ENCODE measurements at regions not wholly inside any gene's neighbourhood (a gene's known extent, or its start where the extent isn't known, plus 50 kb on each side); places are given as distances from the start of the nearest gene placed in this dataset.
"Not testable (repeated sequence)": the region's sequence is repeated elsewhere in the genome, so short reads cannot be mapped to it uniquely, and the experiment has no call there.

GRCh38 chr2:138324068-138324771 is 177.3 kb upstream of the SPOPL start:
- DNase-seq = no peak

DNA sequence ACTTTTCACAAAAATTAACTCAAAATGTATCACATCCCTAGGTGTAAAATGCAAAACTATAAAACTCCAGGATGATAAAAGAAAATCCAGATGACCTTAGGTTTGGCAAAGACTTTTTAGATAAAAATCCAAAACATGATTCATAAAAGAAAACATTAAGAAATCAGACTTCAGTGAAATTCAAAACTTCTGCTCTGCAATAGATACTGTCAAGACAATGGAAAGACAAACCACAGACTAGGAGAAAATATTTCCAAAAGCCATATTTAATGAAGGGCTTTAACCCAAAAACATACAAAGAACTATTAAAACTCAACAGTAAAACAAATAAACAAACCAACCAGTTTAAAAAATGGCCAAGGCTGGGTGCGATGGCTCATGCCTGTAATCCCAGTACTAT is 173.6 kb upstream of the SPOPL start:
- no peak for DNase-seq

DNA sequence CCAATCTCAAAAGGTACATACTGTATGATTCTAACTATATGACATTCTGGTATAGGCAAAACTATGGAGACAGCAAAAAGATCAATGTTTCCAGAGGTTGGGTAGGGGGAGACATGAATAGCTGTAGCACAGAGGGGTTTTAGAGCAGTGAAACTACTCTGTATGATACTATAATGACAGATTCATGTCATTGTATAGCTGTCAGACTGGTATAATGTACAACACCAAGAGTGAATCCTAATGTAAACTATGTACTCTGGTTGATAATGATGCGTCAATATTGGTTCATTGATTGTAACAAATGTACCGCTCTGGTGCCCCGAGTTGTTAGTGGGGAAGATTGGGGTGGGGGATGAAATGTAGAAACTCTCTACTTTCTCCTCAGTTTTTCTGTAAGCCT is 172.4 kb upstream of the SPOPL start:
- no peak for DNase-seq

DNA sequence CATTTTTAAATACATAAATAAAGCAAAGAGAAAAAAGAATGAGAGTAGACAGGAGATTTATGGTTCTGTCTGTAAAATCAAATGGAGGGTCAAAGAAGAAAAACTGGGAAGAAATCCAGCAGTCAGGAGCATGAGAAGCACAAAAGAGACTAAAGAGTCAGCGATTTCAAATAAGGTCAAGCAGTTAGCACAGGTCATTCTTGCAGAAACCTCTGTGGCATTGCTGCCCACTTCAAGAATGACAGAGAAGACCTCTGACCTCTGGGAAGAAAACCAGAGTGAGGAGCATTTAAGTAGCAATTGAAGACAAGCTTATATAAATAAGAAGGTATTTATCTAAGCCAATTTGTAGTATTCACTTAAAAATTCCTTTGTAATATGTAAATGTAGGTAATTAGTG is 172.0 kb upstream of the SPOPL start:
- DNase-seq = no peak

DNA sequence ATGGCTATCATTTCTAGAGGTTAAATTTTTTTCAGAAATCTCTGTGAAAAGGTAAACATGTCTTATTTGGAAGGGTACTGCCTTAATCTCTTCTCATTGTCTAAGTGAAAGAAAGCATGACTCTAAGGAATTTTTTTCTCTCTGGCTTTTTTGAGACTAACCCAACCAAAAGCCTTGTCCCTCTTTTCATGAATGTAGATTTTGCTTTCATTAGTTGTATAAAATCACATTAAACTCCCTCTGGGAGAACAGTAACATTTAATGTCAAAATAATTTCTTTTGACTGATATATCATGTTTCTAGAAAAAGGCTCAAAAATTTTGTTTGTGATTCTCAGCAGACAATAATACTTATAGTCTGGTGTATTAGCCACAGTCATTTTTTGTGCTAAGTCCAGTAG is 168.4 kb upstream of the SPOPL start:
- no peak for DNase-seq

DNA sequence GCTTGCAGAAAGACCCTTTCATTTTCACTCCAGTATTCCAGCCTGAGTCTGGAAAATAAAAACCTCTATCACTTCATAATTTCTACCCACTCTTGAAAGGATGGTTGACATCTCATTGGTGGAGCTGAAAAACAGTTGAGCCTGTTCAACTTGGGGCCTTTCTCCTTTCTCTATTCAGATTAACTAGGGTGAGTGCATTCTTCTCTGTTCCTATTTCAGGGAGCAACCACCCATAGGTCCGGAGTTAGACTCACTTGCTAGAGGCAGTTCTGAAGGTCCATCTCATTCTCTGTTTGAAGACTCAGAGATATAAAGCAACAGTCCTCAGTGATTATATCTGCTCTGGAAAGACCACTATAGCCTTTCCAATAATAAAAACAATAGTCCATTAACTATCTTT is 167.9 kb upstream of the SPOPL start:
- DNase-seq = no peak

DNA sequence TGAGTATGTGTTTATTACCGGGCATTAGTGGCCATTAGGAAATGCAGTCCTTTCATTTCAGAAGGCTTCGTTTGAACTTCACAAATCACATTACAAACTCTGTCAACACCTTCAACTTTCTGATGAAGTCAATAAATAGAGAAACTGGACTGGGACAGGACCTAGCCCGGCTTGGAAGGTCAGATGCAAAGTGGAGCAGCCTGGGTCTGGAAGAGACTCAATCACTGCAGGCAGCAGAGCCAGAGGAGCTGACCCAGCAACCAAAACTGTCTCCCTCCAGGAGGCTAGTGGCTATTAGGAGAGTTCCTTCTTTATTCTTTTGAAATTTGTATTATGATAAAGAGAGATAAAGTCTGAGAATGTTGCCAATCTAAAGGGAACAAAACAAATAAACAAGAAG is 167.2 kb upstream of the SPOPL start:
- DNase-seq = no peak

GRCh38 chr2:138335036-138335435 is 166.5 kb upstream of the SPOPL start:
- no peak for DNase-seq

DNA sequence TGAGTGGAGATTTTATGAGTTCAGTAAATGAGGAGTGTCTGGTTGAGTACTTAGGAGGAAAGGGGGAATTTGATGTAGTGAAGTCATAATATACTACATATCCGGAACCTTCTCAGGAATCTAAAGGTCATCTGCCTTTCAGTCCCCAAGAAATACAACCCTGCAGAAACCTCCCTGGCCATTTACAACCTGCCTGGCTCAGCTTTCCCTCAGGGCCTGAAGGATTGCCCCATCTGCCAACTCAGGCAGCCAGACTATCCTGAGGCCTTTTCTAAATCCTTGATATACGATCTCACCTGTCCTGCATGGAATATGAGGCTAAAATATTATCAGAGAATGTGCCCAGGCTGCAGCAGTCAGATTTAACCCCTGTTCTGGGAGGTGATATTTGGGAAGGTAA is 165.4 kb upstream of the SPOPL start:
- DNase-seq = no peak

- DNase-seq = no peak
These were observed 146.3 kb upstream of the SPOPL start for GRCh38 chr2:138355244-138355643.

DNA sequence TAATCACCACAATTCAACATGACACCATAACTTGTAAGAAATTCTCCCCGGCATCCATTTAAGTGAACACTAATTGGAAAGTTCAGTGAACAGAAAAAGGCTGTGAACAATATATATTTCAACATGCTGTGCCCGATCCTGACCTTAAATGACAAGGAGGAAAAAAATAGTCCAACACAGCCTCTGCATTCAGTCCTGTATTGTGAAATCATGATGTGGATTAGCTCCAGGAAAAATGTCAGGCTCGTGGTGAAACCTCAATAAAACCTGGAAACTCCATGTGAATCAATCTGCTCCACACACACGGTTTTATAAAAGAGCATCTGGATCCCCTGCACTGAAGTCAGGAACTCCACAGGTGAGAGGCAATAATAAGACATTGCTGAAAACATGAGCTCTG is 145.4 kb upstream of the SPOPL start:
- DNase-seq = no peak

GRCh38 chr2:138359532-138359931 is 142.0 kb upstream of the SPOPL start:
- no peak for DNase-seq

DNA sequence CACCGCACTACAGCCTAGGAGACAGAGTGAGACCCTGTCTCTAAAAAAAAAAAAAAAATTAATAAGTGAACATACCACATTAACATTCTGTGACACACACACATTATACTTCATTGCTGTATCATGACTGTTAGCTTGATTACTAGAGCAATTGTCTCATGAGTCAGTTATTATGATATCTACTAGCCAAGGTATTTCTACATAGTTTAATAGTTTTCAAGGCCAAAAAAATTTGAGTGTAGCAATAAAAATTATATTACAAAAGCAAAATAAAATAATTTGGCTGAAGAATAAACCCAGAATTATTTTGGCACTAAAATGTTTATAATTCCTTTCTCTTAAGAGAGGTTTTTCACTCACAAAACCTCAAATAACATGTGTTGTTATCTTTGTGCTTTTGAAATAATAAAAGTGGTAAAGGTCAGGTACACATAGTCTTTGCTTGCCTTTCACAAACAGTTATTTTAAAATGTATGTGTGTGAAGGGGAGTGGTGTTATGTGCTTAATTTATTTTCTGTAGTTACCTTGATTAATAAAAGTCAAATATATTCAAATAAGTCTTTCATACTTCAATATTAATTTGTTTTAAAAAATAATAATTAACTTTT is 136.9 kb upstream of the SPOPL start:
- no peak for DNase-seq

GRCh38 chr2:138365581-138365980 is 136.0 kb upstream of the SPOPL start:
- no peak for DNase-seq

DNA sequence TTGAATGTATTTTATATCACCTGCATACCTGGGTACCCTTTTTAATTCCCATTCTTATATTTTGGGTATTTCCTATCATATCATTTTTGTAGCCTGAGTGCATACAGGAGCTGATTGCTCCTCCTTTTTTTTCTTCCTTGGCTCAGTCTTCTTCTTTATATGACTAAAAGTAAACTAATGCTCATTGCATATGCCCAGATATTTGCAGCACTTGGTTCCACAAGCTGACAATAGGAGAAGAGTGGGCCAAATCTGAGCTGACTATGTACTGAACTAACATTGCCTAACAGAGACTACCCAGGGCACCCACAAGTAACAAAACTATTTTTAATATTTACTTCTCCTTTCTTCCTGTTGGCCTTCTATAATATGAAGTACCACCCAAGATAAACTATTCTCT is 131.7 kb upstream of the SPOPL start:
- DNase-seq = no peak

GRCh38 chr2:138373993-138374408 is 127.6 kb upstream of the SPOPL start:
- DNase-seq = peak; percentile 3

GRCh38 chr2:138381373-138381772 is 120.2 kb upstream of the SPOPL start:
- DNase-seq = no peak

- no peak for DNase-seq
These were observed 118.9 kb upstream of the SPOPL start for GRCh38 chr2:138382672-138383071.

DNA sequence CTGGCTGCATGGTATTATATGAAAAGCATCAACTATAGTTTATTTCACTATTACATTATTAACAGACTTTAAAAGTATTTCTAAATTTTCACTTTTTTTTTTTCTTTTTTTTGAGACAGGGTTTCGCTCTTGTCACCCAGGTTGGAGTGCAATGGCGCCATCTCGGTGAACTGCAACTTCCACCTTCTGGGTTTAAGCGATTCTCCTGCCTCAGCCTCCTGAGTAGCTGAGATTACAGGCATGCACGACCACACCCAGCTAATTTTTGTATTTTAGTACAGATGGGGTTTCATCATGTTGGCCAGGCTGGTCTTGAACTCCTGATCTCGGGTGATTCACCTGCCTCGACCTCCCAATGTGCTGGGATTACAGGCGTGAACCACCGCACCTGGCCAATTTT is 115.4 kb upstream of the SPOPL start:
- DNase-seq = not testable (repeated sequence)

DNA sequence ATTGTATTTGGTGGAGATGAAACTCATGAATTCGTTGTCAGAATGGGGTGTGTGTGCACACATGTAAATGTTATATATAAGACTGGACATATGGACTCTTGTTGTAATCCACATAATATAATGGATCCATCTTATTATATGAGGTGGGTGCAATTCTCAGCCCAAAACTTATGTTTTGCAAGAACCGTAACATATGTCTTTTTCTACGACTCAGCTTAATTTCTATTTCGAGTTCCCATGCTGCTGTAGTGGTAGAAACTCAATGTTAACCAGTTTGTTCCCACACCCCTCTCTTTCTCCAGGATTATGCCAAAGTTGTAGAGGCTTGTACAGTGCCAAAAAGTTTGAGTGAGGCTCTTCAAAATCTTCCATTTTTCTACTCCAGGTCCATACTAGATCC is 112.5 kb upstream of the SPOPL start:
- no peak for DNase-seq

DNA sequence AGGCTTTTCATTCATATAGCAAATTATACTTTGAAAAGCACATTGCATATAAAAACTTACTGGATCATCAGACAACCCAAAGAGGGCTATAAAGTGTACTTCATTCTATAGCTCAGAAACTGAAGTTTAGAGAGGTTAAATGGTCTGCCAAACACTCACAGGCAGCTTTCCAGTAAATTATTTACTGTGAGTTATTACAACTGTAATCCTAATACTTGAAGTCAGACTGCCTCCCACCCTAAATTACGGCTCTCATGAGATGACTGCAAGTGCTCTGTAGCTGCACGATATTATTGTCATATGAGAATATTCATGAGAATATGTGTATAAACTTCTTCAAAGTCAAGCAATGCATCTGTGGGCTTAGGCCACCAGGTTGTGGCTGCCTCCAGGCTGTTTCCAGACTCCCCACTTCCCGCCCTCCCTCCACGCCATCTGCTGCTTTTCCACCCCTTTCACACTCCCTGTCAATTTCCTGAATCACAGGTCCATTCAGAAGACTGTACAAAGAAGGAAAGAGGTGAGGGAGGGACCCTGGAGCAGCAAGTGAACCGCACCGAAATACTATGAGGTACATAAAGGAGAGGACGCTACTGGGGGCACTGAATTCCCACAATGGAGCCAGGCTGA is 111.1 kb upstream of the SPOPL start:
- DNase-seq = no peak

GRCh38 chr2:138391946-138392345 is 109.6 kb upstream of the SPOPL start:
- no peak for DNase-seq

- DNase-seq = no peak
These were observed 105.8 kb upstream of the SPOPL start for GRCh38 chr2:138395565-138396306.

GRCh38 chr2:138396843-138397242 is 104.7 kb upstream of the SPOPL start:
- no peak for DNase-seq

Measured in GF-D8 (cell line).